ENCODE measurements at regions not wholly inside any gene's neighbourhood (a gene's known extent, or its start where the extent isn't known, plus 50 kb on each side); places are given as distances from the start of the nearest gene placed in this dataset.

GRCh38 chr2:119065146-119065545 lies 93.4 kb downstream of the C1QL2 start:
- Mint-ChIP-seq H3K4me1 (no peaks in the 10 kb centered on the region), H3K27me3 (no peaks in the 10 kb centered on the region), H3K9me3 (peaks cover 0 to 7% (median 0%) of the 10 kb centered on the region in 7 donors), H3K27ac (no peak overlapping the region), H3K4me3 (no peak overlapping the region), H3K36me3 (no peaks in the 10 kb centered on the region)
- no peak for ATAC-seq (ENCODE audit: low read depth in 2 of 2)
- no peak for DNase-seq

DNA sequence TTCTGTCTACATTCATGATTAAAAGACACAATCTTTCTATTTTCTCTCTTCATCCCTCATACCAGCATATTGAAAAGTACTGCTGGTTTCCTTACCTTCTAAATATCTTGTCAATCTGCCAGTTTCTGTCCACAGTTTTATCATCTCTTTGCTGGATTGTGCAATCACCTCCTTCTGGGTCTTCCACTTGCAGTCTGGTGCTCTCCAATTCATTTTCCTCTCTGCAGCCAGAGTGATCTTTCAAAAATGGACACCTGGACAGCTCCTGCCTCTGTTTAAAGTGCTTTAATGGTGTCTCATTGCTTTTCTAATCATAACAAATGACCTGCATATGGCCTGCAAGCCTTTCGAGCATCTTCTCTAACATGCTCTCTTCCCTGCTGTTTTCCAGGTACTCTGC lies 94.0 kb downstream of the C1QL2 start:
- Mint-ChIP-seq H3K9me3 (peaks cover 0 to 7% (median 0%) of the 10 kb centered on the region in 7 donors), H3K36me3 (no peaks in the 10 kb centered on the region), H3K4me3 (no peak overlapping the region), H3K4me1 (no peaks in the 10 kb centered on the region), H3K27ac (no peak overlapping the region), H3K27me3 (no peaks in the 10 kb centered on the region)
- DNase-seq (no peak), ATAC-seq (ENCODE audit: low read depth in 2 of 2) (no peak)

DNA sequence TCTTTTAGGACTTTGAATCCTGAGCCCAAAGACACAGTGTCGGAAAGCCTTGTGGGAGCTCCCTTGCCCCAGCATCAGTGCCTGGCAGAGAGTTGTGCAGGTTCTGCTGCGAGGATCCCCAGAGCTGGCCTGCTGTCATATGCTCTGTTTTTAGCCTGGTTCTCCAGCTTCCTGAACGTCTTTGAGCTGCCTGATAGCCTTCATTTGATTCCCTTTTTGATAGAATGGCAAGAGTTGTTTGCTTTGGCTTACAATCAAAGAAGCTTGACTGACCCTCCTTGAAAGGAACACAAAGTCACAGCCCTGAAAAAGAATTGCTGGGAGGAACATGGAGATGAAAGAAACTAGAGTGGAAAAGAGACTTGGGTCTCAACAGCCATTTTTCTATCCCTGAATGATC lies 95.4 kb downstream of the C1QL2 start:
- ATAC-seq (ENCODE audit: low read depth in 2 of 2) (no peak), DNase-seq (no peak)
- H3K27me3 Mint-ChIP-seq, result peaks cover 0 to 11% (median 0%) of the 10 kb centered on the region in 3 donors
- H3K27ac Mint-ChIP-seq, result no peak overlapping the region
- H3K9me3 Mint-ChIP-seq, result peaks cover 0 to 7% (median 0%) of the 10 kb centered on the region in 7 donors
- no peaks in the 10 kb centered on the region for H3K4me1 Mint-ChIP-seq
- H3K36me3 Mint-ChIP-seq, result no peaks in the 10 kb centered on the region
- no peak overlapping the region for H3K4me3 Mint-ChIP-seq

- peaks cover 0 to 7% (median 0%) of the 10 kb centered on the region in 7 donors for H3K9me3 Mint-ChIP-seq
- ATAC-seq (ENCODE audit: low read depth in 2 of 2), result no peak
- no peaks in the 10 kb centered on the region for H3K36me3 Mint-ChIP-seq
These were observed 95.9 kb downstream of the C1QL2 start for GRCh38 chr2:119062652-119063051.

GRCh38 chr2:119062179-119062578 lies 96.4 kb downstream of the C1QL2 start:
- no peaks in the 10 kb centered on the region for H3K36me3 Mint-ChIP-seq
- ATAC-seq (ENCODE audit: low read depth in 2 of 2) (no peak), DNase-seq (no peak)
- peaks cover 0 to 7% (median 0%) of the 10 kb centered on the region in 7 donors for H3K9me3 Mint-ChIP-seq
- H3K27me3 Mint-ChIP-seq, result peaks cover 0 to 19% (median 0%) of the 10 kb centered on the region in 3 donors
- no peak overlapping the region for H3K27ac Mint-ChIP-seq
- no peaks in the 10 kb centered on the region for H3K4me1 Mint-ChIP-seq
- no peak overlapping the region for H3K4me3 Mint-ChIP-seq

More at GRCh38 chr2:119062652-119063051, 95.9 kb downstream of the C1QL2 start:
- no peak for DNase-seq
- H3K27me3 Mint-ChIP-seq, result peaks cover 0 to 15% (median 0%) of the 10 kb centered on the region in 3 donors
- no peak overlapping the region for H3K27ac Mint-ChIP-seq
- no peak overlapping the region for H3K4me3 Mint-ChIP-seq
- H3K4me1 Mint-ChIP-seq, result no peaks in the 10 kb centered on the region

DNA sequence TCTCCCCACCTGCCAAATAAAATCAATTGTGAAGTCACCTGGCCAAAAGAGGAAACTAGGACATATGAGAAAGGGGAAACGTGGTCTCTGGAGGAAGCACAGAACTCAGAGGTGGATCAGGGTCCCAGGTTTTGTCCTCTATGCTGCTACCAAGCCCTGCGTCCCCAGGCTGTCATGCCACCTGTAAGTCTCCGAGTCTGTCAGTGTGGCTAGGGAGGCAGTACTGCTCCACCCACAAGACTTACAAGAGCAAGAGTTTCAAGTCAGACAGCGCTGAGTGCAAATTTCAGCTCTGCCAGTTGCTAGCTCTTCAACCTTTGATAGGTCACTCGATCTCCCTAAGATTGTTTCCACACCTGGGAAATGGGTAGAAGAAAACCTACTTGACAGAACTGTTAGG lies 98.6 kb downstream of the C1QL2 start:
- Mint-ChIP-seq H3K4me1 (no peaks in the 10 kb centered on the region), H3K9me3 (peaks cover 3 to 16% (median 6%) of the 10 kb centered on the region in 7 donors), H3K4me3 (no peak overlapping the region), H3K27ac (no peak overlapping the region), H3K36me3 (peaks cover 0 to 7% of the 10 kb centered on the region in 2 donors), H3K27me3 (peaks cover 0 to 19% (median 0%) of the 10 kb centered on the region in 3 donors)
- no peak for ATAC-seq (ENCODE audit: low read depth in 2 of 2)
- no peak for DNase-seq

- H3K36me3 Mint-ChIP-seq, result peaks cover 0 to 12% of the 10 kb centered on the region in 2 donors
- no peak overlapping the region for H3K27ac Mint-ChIP-seq
These were observed 99.3 kb downstream of the C1QL2 start for GRCh38 chr2:119059287-119059686.

DNA sequence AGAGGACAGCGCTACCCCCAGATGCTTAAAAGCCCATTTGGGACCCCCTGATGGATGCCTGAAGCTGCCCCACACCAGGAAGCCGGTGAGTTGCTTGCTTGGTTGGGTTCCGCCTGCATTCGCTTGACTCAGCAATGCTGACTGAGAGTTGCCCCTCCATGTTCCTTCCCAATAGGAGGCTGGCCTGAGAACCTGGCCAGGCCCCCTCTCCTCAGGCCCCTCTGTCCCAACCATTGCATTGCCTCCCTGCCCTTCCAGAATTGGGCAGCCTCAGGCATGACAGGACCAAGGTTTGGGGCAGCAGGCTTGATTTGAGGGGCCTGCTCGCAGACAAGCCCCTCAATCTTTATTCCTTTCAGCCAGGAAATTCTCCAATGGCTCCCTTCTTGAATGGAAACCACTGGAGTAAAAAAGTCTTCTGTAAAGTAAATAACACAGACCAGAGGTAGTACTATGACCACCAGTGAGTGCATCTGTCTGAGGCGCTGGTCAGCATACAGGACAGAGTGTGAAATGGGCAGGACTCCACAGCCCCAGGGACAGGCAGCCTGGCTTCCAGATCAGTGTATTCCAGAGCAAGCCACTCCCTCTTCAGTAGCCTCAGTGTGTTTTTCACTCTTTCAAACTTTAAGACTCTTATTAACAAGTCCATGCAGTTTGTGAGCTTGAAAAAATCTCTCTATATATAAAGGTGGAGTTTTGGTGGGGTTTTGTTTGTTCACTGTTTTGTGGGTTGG lies 104.7 kb downstream of the C1QL2 start:
- no peak for ATAC-seq (ENCODE audit: low read depth in 2 of 2)
- Mint-ChIP-seq H3K36me3 (peaks cover 0 to 13% of the 10 kb centered on the region in 2 donors), H3K9me3 (peaks cover 8 to 19% (median 13%) of the 10 kb centered on the region in 7 donors), H3K27ac (no peak overlapping the region), H3K4me3 (no peak overlapping the region), H3K4me1 (no peaks in the 10 kb centered on the region), H3K27me3 (peaks cover 13 to 26% (median 22%) of the 10 kb centered on the region in 3 donors)
- DNase-seq, result no peak

More at GRCh38 chr2:119059287-119059686, 99.3 kb downstream of the C1QL2 start:
- H3K9me3 Mint-ChIP-seq, result peaks cover 6 to 22% (median 11%) of the 10 kb centered on the region in 7 donors
- H3K4me1 Mint-ChIP-seq, result no peaks in the 10 kb centered on the region
- no peak for DNase-seq
- H3K4me3 Mint-ChIP-seq, result no peak overlapping the region
- no peak for ATAC-seq (ENCODE audit: low read depth in 2 of 2)
- H3K27me3 Mint-ChIP-seq, result peaks cover 0 to 19% (median 0%) of the 10 kb centered on the region in 3 donors

DNA sequence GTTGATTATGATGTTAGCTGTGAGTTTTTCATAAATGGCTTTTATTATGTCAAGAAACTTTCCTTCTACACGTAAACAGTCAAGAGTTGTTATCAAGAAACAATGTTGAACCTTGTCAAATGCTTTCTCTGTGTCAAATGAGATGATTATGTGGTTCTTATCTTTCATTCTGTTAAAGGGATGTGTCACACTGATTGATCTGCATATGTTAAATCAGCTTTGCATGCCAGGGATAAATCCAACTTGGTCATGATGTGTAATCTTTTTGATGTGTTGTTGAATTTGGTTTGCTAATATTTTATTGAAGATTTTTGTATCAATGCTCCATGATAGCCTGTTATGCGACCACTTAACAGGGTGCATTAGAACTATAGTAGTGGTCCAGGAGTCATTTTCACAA lies 107.3 kb downstream of the C1QL2 start:
- Mint-ChIP-seq H3K27me3 (peaks cover 36 to 39% (median 37%) of the 10 kb centered on the region in 3 donors), H3K4me3 (no peak overlapping the region), H3K4me1 (no peaks in the 10 kb centered on the region)

GRCh38 chr2:119049968-119050704 lies 108.1 kb downstream of the MARCO start:
- H3K4me1 Mint-ChIP-seq, result no peaks in the 10 kb centered on the region
- DNase-seq (no peak), ATAC-seq (ENCODE audit: low read depth in 2 of 2) (no peak)
- no peak overlapping the region for H3K4me3 Mint-ChIP-seq
- peaks cover 0 to 6% of the 10 kb centered on the region in 2 donors for H3K36me3 Mint-ChIP-seq
- H3K27ac Mint-ChIP-seq, result no peak overlapping the region
- H3K9me3 Mint-ChIP-seq, result peaks cover 5 to 13% (median 6%) of the 10 kb centered on the region in 7 donors
- H3K27me3 Mint-ChIP-seq, result peaks cover 37 to 40% (median 40%) of the 10 kb centered on the region in 3 donors

More for the DNA sequence above, 107.3 kb downstream of the C1QL2 start:
- DNase-seq (no peak), ATAC-seq (ENCODE audit: low read depth in 2 of 2) (no peak)
- Mint-ChIP-seq H3K36me3 (peaks cover 0 to 7% of the 10 kb centered on the region in 2 donors), H3K9me3 (peaks cover 6 to 16% (median 12%) of the 10 kb centered on the region in 7 donors), H3K27ac (no peak overlapping the region)
